NCI-H146 (cell line): ENCODE measurements at regions not wholly inside any gene's neighbourhood (a gene's known extent, or its start where the extent isn't known, plus 50 kb on each side); places are given as distances from the start of the nearest gene placed in this dataset.
"Not testable (repeated sequence)": the region's sequence is repeated elsewhere in the genome, so short reads cannot be mapped to it uniquely, and the experiment has no call there.

Source experiments
- DNase-seq: peaks from one replicate; lab custom pipeline; 2025; lab: John Stamatoyannopoulos, UW

- DNase-seq = no peak
Measured at GRCh38 chr21:27371975-27372331, 405.1 kb upstream of the ADAMTS5 start.

GRCh38 chr21:27371115-27371974 lies 404.5 kb upstream of the ADAMTS5 start:
- DNase-seq = no peak

- DNase-seq = no peak
Measured at GRCh38 chr21:27369978-27370571, 403.2 kb upstream of the ADAMTS5 start.

DNA sequence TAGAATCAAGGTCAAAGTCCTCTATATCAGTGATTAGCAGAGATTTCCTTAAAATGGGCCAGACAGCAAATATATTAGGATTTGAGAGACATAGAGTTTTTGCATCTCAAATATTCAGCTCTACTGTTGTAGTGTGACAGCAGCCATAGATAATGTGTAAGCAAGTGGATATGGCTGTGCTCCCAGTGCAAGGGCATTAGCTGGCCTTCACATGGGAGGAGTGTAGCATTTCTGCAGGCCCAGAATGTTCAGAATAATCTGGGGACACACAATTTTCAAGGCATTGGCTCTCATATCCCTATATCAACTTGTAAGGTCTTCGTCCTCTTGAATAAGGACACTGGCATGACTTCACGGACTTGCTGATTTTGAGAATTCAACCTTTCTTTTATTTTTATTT lies 402.3 kb upstream of the ADAMTS5 start:
- no peak for DNase-seq

- no peak for DNase-seq
Measured at GRCh38 chr21:27366646-27367235, 399.9 kb upstream of the ADAMTS5 start.

GRCh38 chr21:27366036-27366435 lies 399.1 kb upstream of the ADAMTS5 start:
- DNase-seq = no peak

GRCh38 chr21:27365394-27365793 lies 398.5 kb upstream of the ADAMTS5 start:
- DNase-seq = no peak

- DNase-seq = no peak
Measured at GRCh38 chr21:27363719-27364477, 397.0 kb upstream of the ADAMTS5 start.

DNA sequence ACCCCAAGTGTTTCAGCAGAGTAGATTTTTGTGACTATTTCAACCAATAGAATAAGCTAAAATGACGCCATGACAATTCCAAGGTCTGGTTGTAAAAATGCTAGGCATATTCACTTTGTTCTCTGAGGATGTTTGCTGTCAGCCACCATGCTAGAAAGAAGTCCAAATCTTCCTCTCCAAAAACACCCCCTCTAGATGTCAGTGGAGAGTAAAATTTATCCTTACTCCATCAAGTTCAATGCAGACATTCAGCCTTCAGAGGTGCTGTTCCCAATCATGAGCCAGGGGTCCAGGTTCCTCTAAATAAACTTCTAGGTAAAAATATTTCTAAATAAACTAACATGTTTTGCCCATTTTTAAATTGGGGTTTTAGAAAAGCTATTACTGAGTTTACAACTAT lies 395.4 kb upstream of the ADAMTS5 start:
- no peak for DNase-seq

DNA sequence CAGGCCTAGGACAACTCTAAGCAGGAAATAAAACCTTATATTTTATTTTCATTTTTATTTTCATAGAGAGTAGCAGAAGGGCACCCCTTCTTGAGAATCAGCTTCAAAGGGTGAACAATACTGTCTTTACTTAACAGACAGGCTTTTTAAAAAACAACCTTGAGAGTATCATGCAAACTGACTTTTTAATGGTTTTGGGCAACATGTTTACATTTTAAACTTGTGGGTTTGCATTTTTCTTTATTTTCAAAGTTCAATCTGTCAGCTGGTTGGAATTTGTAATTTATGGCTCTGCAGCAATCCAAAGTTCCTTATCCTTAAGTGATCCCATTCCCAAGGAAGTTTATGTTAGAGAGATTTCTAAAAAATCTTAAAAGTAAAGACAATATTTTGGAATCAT lies 392.3 kb upstream of the ADAMTS5 start:
- DNase-seq = no peak

DNA sequence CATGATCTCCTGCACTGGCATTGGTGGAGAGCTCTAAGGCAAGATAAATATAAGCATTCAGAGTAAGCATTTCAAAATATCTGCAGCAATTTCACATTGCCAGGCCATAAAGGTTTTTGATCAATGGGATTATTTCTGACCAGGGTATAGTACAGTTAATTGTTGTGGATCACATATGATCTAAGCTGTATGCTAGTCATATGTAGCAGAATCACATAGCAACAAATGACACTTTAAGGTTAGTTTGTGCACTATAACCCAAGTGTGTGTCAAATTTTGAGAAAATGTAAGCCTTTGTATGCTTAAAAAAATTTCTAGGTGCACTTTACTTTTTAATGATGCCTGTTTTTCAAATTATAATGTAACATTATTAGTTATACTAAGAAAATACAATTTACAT lies 386.0 kb upstream of the ADAMTS5 start:
- no peak for DNase-seq

DNA sequence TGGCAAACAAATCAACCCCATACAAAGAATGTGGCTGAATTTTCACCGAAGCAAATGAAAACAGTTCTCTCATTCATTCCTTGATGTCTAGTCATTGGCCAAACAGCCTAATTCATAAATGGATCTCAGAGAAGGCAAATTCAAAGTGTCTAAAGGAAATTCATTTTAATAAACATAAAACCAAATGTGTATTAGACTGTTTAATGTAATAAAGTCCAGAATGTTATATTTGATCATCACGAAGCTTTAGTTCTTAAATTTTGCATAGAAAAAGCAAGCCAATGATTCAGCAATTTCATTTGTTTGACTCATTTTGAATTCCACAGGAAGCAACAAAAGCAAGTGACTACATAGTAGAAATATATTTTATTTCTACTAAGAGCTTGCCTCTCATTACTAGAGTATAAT lies 379.2 kb upstream of the ADAMTS5 start:
- no peak for DNase-seq

DNA sequence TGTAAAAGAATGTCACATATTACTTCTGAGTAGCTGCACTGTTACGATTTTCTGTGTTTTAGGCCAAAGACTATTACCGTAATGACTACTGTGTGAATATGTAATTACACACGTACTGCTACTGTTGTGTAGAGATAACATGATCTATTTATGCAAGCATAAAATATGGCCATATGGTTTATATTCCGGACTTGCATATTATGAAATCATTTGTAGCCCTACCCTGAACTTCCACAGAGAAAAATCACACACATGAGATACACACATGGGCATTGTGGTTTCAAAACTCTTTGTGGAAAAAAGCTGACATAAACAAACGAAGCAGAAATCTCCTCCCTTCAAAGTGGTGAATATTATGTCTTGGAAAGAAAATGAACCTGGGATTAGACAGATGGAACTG lies 373.0 kb upstream of the ADAMTS5 start:
- no peak for DNase-seq

- DNase-seq = not testable (repeated sequence)
Measured at GRCh38 chr21:27338007-27338406, 371.1 kb upstream of the ADAMTS5 start.

DNA sequence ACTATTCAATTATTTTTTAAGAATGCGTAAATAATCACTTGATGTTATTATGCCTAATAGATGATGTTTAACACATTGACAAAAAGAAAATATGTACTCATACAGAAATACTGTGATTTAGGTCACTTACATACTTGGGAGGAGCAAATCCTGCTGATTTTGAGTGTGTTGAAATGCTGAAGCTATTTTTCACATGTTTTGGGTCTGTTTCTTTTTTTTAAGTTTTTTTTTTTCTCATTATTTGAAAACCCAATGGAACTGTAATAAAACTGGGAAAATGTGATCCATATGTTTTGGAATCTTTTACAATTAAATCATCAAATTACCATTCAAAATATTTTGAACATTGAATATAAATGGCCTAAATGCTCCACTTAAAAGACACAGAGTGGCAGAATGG lies 366.2 kb upstream of the ADAMTS5 start:
- no peak for DNase-seq

DNA sequence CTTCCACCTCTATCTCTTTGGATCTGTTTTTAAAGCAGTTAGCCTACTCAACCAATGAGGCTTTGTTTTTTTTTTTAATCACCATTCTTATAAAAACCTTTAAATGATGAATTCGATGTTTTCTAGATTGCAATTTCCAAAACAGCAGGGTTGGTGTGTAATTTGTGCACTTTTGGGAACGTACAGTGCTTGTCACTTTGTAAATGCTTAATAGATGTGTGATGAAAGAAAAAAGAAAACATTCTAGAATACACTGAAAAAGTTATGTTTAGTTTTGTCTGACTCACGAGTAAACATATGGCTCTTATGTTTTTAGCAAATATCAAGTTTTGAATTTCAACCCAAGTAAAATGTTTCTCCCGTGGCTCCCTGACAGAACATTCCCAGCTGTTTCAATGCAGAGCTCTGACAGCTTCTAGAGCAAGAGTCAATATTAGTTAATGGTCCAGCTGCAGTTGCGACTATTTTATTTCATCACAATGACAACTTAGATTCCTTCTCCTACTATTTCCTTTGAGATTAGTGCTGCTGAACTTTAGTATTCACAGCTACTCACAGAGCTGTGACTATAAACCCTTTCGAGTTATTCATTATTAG lies 362.5 kb upstream of the ADAMTS5 start:
- no peak for DNase-seq

GRCh38 chr21:27326301-27326700 lies 359.4 kb upstream of the ADAMTS5 start:
- no peak for DNase-seq

- no peak for DNase-seq
Measured at GRCh38 chr21:27323331-27323730, 356.4 kb upstream of the ADAMTS5 start.

- no peak for DNase-seq
Measured at GRCh38 chr21:27321791-27322190, 354.9 kb upstream of the ADAMTS5 start.

DNA sequence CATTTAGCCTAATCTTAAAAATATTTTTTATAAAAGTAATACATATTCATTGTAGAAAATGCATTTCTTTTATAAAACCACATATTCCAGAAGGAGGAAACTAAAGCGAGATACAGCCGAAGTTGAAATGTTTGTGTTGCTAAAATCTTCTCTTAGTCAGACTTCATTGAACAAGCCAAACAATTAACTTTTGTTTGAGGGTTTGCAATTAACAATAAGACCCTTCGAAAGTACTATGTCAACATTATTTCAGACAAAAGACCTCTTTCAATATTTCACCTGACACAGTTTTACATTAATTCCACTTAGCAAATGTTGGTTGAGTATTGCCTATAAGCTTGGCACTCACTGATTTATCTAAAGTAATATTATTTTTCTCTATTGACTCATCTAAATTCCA lies 354.0 kb upstream of the ADAMTS5 start:
- DNase-seq = no peak

- not testable (repeated sequence) for DNase-seq
Measured at GRCh38 chr21:27317601-27318000, 350.7 kb upstream of the ADAMTS5 start.

DNA sequence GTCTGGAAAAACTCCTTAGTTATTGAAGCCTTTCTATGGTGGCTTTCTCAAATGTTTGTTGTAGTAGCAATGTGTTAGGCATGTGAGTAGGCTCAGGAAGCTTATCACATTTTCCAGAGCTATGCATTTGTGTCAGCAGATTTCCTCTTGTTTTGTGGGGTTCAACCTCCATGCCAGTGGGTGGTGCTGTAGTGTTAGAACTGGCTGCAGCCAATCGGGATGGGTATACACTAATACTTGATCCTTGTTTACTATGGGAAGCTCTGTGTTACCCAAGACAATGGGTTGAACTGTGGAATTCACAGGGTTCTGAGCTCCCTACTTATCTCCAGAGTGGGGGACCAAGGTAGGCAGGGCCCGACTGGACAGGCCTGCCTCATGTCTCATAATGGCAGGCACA lies 348.5 kb upstream of the ADAMTS5 start:
- no peak for DNase-seq
